Neural crest cell (in vitro differentiated cells): ENCODE measurements at regions not wholly inside any gene's neighbourhood (a gene's known extent, or its start where the extent isn't known, plus 50 kb on each side); places are given as distances from the start of the nearest gene placed in this dataset.
A peak's percentile ranks its signal among the peaks of the same experiment; 100 is the strongest.

ENCODE experiments used
- DNase-seq: peaks from one replicate; pipeline ENCODE4 v3.0.0; 2021; ENCODE audit warnings: low read depth, mixed read lengths, low spot score
- H3K27ac Mint-ChIP-seq: one replicate; pipeline ENCODE4 v1.8.0; 2021; ENCODE audit warnings: mild to moderate bottlenecking, mixed read lengths; ENCODE audit not compliant: unreplicated experiment
- H3K27me3 Mint-ChIP-seq: 2 replicates; pipeline ENCODE4 v1.8.0; 2021; ENCODE audit warnings: low read depth, mild to moderate bottlenecking, mixed read lengths
- H3K36me3 Mint-ChIP-seq: 2 replicates; pipeline ENCODE4 v1.8.0; 2021; ENCODE audit warnings: low read depth, mild to moderate bottlenecking, mixed read lengths
- H3K4me1 Mint-ChIP-seq: 2 replicates; pipeline ENCODE4 v1.8.0; 2021; ENCODE audit warnings: mixed read lengths
- H3K4me3 Mint-ChIP-seq: one replicate; pipeline ENCODE4 v1.8.0; 2021; ENCODE audit warnings: mild to moderate bottlenecking, mixed read lengths
- H3K9me3 Mint-ChIP-seq: 2 replicates; pipeline ENCODE4 v1.8.0; 2021; ENCODE audit warnings: mixed read lengths
- CTCF ChIP-seq: fragments of 200-600 bp; sonication (generic); conservative IDR thresholded peaks from 2 replicates; pipeline ENCODE4 v1.5.0; 2021; ENCODE audit warnings: antibody characterized with exemption, mild to moderate bottlenecking

- Mint-ChIP-seq H3K27ac (no peak overlapping the region), H3K36me3 (no peaks in the 10 kb centered on the region), H3K4me1 (no peaks in the 10 kb centered on the region), H3K4me3 (no peak overlapping the region), H3K27me3 (peaks cover 2% of the 10 kb centered on the region), H3K9me3 (no peaks in the 10 kb centered on the region)
- no peak for DNase-seq
- TF ChIP-seq CTCF: no peak
These were observed 68.5 kb downstream of the CDC14C start for GRCh38 chr7:48992816-48993215.

GRCh38 chr7:49001610-49002033 lies 77.3 kb downstream of the CDC14C start:
- DNase-seq: peak; percentile 35

GRCh38 chr7:49010717-49011116 lies 86.4 kb downstream of the CDC14C start:
- H3K27ac Mint-ChIP-seq: no peak overlapping the region
- TF ChIP-seq CTCF: no peak
- H3K4me1 Mint-ChIP-seq: no peaks in the 10 kb centered on the region
- H3K4me3 Mint-ChIP-seq: no peak overlapping the region
- peaks cover 18% of the 10 kb centered on the region for H3K9me3 Mint-ChIP-seq
- H3K36me3 Mint-ChIP-seq: peaks cover 10% of the 10 kb centered on the region
- no peaks in the 10 kb centered on the region for H3K27me3 Mint-ChIP-seq
- no peak for DNase-seq

More at GRCh38 chr7:49001610-49002033, 77.3 kb downstream of the CDC14C start:
- H3K36me3 Mint-ChIP-seq: peaks cover 3% of the 10 kb centered on the region
- peak; percentile 78 for TF ChIP-seq CTCF
- H3K27ac Mint-ChIP-seq: no peak overlapping the region
- no peak overlapping the region for H3K4me3 Mint-ChIP-seq
- H3K9me3 Mint-ChIP-seq: peaks cover 5% of the 10 kb centered on the region
- no peaks in the 10 kb centered on the region for H3K27me3 Mint-ChIP-seq
- no peaks in the 10 kb centered on the region for H3K4me1 Mint-ChIP-seq

GRCh38 chr7:49014870-49015269 lies 90.5 kb downstream of the CDC14C start:
- H3K4me1 Mint-ChIP-seq: no peaks in the 10 kb centered on the region
- no peak overlapping the region for H3K4me3 Mint-ChIP-seq
- H3K36me3 Mint-ChIP-seq: peaks cover 6% of the 10 kb centered on the region
- H3K27ac Mint-ChIP-seq: no peak overlapping the region
- DNase-seq: no peak
- peaks cover 13% of the 10 kb centered on the region for H3K9me3 Mint-ChIP-seq
- H3K27me3 Mint-ChIP-seq: no peaks in the 10 kb centered on the region
- no peak for TF ChIP-seq CTCF

GRCh38 chr7:49020145-49020544 lies 95.8 kb downstream of the CDC14C start:
- no peaks in the 10 kb centered on the region for H3K27me3 Mint-ChIP-seq
- H3K9me3 Mint-ChIP-seq: peaks cover 8% of the 10 kb centered on the region
- no peak for DNase-seq
- TF ChIP-seq CTCF: no peak
- peaks cover 7% of the 10 kb centered on the region for H3K4me1 Mint-ChIP-seq
- H3K36me3 Mint-ChIP-seq: no peaks in the 10 kb centered on the region
- no peak overlapping the region for H3K4me3 Mint-ChIP-seq
- no peak overlapping the region for H3K27ac Mint-ChIP-seq

GRCh38 chr7:49022448-49022847 lies 98.1 kb downstream of the CDC14C start:
- H3K36me3 Mint-ChIP-seq: no peaks in the 10 kb centered on the region
- H3K27ac Mint-ChIP-seq: no peak overlapping the region
- no peak for DNase-seq
- peaks cover 7% of the 10 kb centered on the region for H3K4me1 Mint-ChIP-seq
- no peaks in the 10 kb centered on the region for H3K27me3 Mint-ChIP-seq
- TF ChIP-seq CTCF: no peak
- no peak overlapping the region for H3K4me3 Mint-ChIP-seq
- peaks cover 2% of the 10 kb centered on the region for H3K9me3 Mint-ChIP-seq
